ENCODE measurements at regions not wholly inside any gene's neighbourhood (a gene's known extent, or its start where the extent isn't known, plus 50 kb on each side); places are given as distances from the start of the nearest gene placed in this dataset.

- TF ChIP-seq EP300 (IDR thresholded peaks at IDR 0.05) (no peak), CTCF (IDR thresholded peaks at IDR 0.05) (no peak), POLR2AphosphoS5 (IDR thresholded peaks at IDR 0.05) (no peak), POLR2A (IDR thresholded peaks at IDR 0.05; ENCODE audit: low read depth) (no peak)
Measured at GRCh38 chr13:74620711-74621110, 486.5 kb upstream of the KLF12 start.
